ENCODE measurements at regions not wholly inside any gene's neighbourhood (a gene's known extent, or its start where the extent isn't known, plus 50 kb on each side); places are given as distances from the start of the nearest gene placed in this dataset.
"Not testable (repeated sequence)": the region's sequence is repeated elsewhere in the genome, so short reads cannot be mapped to it uniquely, and the experiment has no call there.

DNA sequence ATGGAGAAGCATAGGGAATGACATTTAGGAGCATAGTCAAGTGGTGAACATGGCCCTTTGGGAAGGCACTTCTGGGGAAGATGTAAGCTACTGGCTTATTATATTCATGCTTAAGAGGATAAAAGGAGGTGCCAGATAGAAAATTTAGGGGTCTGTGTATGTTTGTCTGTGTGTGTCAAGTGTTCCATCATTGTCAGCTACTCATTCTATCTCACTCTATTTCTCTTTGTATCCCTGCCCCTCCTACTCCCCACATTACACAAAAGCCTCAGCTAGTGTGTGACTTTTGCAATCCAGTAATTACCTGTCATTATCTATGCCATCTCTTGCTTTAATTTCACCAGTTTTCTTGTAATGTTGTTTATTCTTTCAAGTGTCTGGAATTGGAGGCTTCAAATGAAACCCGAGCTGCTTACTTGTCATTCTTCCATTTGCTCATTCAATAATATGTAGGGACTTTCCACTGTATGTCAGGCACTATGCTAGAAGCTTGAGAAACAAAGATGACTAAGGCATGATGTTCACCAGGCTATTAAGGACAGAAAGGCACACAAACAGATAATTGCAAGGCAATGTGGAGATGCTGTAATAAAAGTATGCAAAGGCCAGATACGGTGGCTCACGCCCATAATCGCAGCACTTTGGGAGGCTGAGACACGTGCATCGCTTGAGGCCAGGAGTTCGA lies 229.8 kb upstream of the TEX13C start:
- H3K4me3 ChIP-seq (ENCODE audit: low read depth, low read length) = no peak overlapping the region

DNA sequence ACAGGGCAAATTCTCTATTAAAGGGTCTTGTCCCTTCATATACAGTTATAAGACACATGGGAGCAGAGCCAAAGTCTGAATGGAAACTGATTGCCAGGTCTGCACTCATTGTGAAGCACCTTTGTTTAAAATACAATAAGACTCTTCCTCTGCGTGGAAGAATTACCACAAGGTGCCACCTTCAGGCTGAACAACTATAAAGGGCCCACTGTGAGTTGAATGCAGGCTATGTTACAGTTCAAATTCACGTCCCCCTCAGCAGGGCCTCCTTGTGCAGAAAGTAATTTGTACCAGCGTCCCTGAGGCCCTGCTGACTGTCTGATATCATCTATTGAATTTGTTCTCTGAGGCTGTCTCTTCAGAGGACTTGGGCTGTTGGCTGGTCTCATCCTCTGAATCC lies 225.8 kb upstream of the TEX13C start:
- no peak overlapping the region for H3K4me3 ChIP-seq (ENCODE audit: low read depth, low read length)

- H3K4me3 ChIP-seq (ENCODE audit: low read depth, low read length) = no peak overlapping the region
These were observed 224.8 kb upstream of the TEX13C start for GRCh38 chrX:125094901-125095300.

GRCh38 chrX:125096469-125096868 lies 223.2 kb upstream of the TEX13C start:
- no peak overlapping the region for H3K4me3 ChIP-seq (ENCODE audit: low read depth, low read length)

GRCh38 chrX:125096870-125097269 lies 222.8 kb upstream of the TEX13C start:
- H3K4me3 ChIP-seq (ENCODE audit: low read depth, low read length) = no peak overlapping the region

DNA sequence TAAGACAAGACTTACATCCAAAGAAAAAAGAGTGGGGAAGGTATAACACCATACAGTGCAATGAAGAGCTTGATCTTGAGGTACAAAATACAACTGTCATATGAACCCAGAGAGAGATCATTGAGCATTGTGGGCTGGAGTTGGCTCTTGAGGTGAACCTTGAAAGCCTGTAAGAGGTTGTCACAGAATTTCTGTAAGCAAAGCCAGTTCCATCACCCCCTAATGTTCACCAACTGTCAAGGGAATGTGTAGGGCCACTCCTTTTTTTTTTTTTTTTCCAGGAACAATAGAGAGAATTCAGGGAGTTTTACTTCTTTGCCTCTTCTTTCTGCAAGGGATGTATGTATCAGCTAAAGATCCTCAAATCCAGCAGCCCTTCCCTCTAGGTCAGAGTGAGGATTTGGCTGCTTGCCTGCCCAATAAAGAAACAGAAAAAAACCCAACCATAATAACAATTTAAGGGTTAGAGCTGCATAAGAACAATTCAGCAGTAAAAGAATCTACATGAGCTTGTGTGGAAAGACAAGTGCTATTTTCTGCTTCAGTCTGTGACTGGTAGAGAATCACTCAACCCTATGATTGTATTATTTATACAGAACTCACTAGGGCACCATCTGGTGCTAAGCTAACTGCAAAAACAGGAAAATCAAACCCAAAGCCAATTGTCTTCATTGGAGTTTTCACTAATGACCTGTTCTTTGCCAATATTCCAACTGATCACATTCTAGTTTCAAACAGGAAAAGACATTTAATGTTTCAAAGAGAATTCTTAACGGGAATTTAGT lies 217.5 kb upstream of the TEX13C start:
- H3K4me3 ChIP-seq (ENCODE audit: low read depth, low read length) = no peak overlapping the region

- H3K4me3 ChIP-seq (ENCODE audit: low read depth, low read length) = no peak overlapping the region
These were observed 216.0 kb upstream of the TEX13C start for GRCh38 chrX:125103693-125104092.

DNA sequence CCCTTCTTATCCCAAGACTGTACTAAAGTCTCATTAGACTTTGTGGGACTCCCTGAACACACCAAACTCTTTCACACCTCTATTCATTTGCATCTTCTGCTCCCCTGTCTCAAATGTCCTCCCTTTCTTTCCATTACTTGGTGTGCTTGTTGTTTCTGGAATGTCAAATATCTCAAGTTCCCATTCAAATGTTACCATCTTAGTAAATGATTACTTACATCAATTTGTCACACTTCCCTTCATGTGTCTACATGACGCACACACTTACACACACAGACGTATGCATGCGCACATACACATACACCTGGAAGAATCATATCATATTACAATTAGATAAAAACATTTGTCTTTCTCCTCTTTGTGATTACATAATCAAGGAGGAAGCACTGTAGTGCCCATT lies 210.8 kb upstream of the TEX13C start:
- H3K4me3 ChIP-seq (ENCODE audit: low read depth, low read length) = no peak overlapping the region

DNA sequence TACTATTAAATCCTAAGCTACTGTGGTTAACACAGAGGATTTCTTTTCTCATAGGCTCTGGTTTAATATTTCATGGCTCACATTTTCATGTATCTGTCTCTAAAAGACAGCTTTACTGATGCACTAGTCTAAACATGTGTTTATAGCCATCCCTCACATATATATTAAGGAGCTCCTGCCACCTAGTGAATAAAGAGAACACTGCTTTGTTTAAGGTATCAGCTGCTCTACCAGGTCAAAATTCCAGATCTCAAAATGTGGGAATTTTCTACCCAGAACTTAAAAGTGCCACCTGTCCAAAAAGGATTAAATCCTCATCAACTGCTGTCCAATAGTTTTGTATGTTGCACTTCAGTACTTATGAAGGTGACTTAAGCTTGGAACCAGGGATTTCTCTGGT lies 188.5 kb upstream of the TEX13C start:
- H3K4me3 ChIP-seq (ENCODE audit: low read depth, low read length) = no peak overlapping the region

- no peak overlapping the region for H3K4me3 ChIP-seq (ENCODE audit: low read depth, low read length)
These were observed 187.4 kb upstream of the TEX13C start for GRCh38 chrX:125132274-125132673.

- H3K4me3 ChIP-seq (ENCODE audit: low read depth, low read length) = no peak overlapping the region
These were observed 182.2 kb upstream of the TEX13C start for GRCh38 chrX:125137521-125137920.

- no peak overlapping the region for H3K4me3 ChIP-seq (ENCODE audit: low read depth, low read length)
These were observed 169.4 kb upstream of the TEX13C start for GRCh38 chrX:125150231-125150630.

GRCh38 chrX:125151146-125151545 lies 168.5 kb upstream of the TEX13C start:
- no peak overlapping the region for H3K4me3 ChIP-seq (ENCODE audit: low read depth, low read length)

GRCh38 chrX:125152011-125152410 lies 167.7 kb upstream of the TEX13C start:
- H3K4me3 ChIP-seq (ENCODE audit: low read depth, low read length) = no peak overlapping the region

GRCh38 chrX:125153621-125154020 lies 166.1 kb upstream of the TEX13C start:
- no peak overlapping the region for H3K4me3 ChIP-seq (ENCODE audit: low read depth, low read length)

- H3K4me3 ChIP-seq (ENCODE audit: low read depth, low read length) = not testable (repeated sequence)
These were observed 165.1 kb upstream of the TEX13C start for GRCh38 chrX:125154288-125155257.

DNA sequence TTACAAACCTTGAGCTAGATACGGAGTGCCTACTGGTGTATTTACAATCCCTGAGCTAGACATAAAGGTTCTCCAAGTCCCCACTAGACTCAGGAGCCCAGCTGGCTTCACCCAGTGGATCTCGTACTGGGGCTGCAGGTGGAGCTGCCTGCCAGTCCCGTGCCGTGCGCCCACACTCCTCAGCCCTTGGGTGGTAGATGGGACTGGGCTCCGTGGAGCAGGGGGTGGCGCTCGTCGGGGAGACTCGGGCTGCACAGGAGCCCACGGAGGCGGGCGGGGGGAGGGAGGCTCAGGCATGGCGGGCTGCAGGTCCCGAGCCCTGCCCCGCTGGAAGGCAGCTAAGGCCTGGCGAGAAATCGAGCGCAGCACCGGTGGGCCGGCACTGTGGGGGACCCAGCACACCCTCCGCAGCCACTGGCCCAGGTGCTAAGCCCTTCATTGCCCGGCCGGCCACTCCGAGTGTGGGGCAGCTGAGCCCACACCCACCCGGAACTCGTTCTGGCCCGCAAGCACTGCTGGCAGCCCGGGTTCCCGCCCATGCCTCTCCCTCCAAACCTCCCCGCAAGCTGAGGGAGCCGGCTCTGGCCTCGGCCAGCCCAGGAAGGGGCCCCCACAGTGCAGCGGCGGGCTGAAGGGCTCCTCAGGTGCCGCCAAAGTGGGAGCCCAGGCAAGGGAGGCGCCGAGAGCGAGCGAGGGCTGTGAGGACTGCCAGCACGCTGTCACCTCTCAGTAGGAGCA lies 164.2 kb upstream of the TEX13C start:
- not testable (repeated sequence) for H3K4me3 ChIP-seq (ENCODE audit: low read depth, low read length)

GRCh38 chrX:125170459-125170858 lies 149.2 kb upstream of the TEX13C start:
- no peak overlapping the region for H3K4me3 ChIP-seq (ENCODE audit: low read depth, low read length)

DNA sequence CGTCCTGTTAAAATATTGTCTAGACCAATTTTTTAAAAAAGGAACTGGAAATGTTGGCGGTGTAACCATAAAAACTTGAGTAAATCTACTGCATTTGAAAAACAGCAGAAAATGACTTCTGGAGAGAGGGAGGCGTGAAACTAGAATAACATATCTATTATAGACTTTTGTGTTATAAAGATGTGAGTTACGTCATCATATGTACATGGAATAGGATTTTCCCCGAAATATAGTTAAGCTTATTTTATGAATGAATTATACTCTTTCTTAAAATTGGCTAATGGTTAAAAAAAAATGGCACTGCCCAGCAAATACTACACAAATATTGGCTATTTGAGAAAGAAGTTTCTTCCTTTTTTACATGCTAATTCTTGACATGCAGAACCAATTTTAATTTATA lies 147.1 kb upstream of the TEX13C start:
- no peak overlapping the region for H3K4me3 ChIP-seq (ENCODE audit: low read depth, low read length)

DNA sequence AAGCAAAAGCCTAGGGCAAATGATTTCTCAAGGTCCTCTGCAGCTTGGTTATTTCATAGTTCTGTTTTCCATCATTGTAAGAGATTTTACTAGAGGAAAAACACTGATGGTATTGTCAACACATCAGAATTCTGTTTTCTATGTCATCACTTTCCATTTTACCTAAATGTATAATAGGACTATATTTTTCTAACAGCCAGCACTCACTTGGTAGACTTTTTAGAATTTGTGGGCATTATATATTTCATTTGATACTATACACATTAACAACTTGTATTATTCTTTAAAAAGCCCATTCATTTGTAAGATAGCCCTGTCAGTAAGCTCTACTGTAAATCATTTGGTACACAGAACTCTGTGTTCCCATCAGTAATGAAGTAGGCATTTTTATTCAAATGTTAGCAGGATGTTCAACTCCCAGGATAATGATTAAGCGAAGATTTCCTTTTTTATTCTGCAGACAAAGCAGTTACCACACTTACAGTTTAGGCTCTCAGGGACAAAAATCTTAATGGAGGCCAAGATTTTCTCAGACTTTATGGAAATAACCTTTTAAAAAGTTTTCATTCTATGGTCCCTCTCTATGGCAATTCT lies 143.6 kb upstream of the TEX13C start:
- H3K4me3 ChIP-seq (ENCODE audit: low read depth, low read length) = no peak overlapping the region

All from iPS-11a (cell line).